Effector memory CD8-positive, alpha-beta T cell (primary cell): ENCODE measurements at regions not wholly inside any gene's neighbourhood (a gene's known extent, or its start where the extent isn't known, plus 50 kb on each side); places are given as distances from the start of the nearest gene placed in this dataset.

Source experiments
- ATAC-seq: fragments of 150-1000 bp; cut with Tn5 transposase; replicated peaks from 2 replicates; pipeline ENCODE4 v1.10.0; 2021; ENCODE audit warnings: mild to moderate bottlenecking, moderate library complexity
- DNase-seq, 3 experiments: peaks; one replicate each; pipeline ENCODE4 v3.0.0; 2021
- H3K27ac Mint-ChIP-seq, 2 donors: one replicate each; pipeline ENCODE4 v1.8.0; 2022; ENCODE audit warnings: mild to moderate bottlenecking in 2 of 2, mixed read lengths in 2 of 2, moderate library complexity in 2 of 2
- H3K27me3 Mint-ChIP-seq, 2 donors: one replicate each; pipeline ENCODE4 v1.8.0; 2022; ENCODE audit warnings: mixed read lengths in 2 of 2
- H3K36me3 Mint-ChIP-seq: one replicate; pipeline ENCODE4 v1.8.0; 2022; ENCODE audit warnings: mild to moderate bottlenecking, moderate library complexity, mixed read lengths; ENCODE audit not compliant: insufficient read depth
- H3K4me1 Mint-ChIP-seq, 2 donors: one replicate each; pipeline ENCODE4 v1.8.0; 2022; ENCODE audit warnings: low read depth in 2 of 2, mixed read lengths in 2 of 2
- H3K4me3 Mint-ChIP-seq, 2 donors: one replicate each; pipeline ENCODE4 v1.8.0; 2022; ENCODE audit warnings: mild to moderate bottlenecking in 2 of 2, mixed read lengths in 2 of 2, moderate library complexity in 2 of 2
- H3K9me3 Mint-ChIP-seq, 2 donors: one replicate each; pipeline ENCODE4 v1.8.0; 2022; ENCODE audit warnings: mixed read lengths in 2 of 2

DNA sequence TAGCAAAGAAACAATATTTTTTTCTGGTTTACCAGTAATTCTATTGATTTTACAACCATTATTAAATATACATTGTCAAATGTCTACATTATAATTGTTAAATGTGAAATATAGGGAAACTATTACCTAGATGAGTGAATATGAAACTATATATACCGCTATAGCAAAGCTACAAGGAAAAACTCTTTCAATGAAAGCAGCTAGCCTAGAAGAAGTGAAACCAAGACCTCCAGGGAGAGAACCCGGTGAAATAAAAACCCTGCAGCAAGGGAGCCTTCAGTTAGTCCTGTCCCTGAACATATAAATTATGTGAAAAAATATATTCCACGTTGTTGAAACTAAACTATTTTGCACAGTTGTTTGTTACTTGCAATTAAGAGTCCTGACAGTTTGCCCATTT, 913.1 kb downstream of the EFNA5 start:
- Mint-ChIP-seq H3K4me1 (no peaks in the 10 kb centered on the region), H3K27ac (no peak overlapping the region), H3K27me3 (no peaks in the 10 kb centered on the region), H3K4me3 (no peak overlapping the region), H3K36me3 (no peaks in the 10 kb centered on the region), H3K9me3 (no peaks in the 10 kb centered on the region)
- ATAC-seq (no peak), DNase-seq (no peak)

DNA sequence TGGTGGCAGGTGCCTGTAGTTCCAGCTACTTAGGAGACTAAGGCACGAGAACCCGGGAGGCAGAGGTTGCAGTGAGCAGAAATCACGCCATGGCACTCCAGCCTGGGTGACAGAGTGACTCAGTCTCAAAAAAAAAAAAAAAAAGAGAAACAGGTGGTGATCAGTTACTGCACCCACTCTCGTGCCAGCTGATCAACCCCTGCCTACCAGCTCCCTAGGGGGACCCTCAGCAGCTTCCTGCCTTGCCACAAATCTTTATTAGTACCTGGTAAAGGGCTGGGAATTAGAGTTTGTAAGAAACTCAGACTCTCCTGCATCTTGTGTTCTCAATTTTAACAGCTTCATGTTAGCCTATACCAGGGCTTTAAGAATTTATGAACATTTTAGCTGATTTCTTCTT, 914.9 kb downstream of the EFNA5 start:
- no peak overlapping the region for H3K27ac Mint-ChIP-seq
- no peaks in the 10 kb centered on the region for H3K36me3 Mint-ChIP-seq
- H3K4me3 Mint-ChIP-seq = no peak overlapping the region
- H3K9me3 Mint-ChIP-seq = no peaks in the 10 kb centered on the region
- ATAC-seq (no peak), DNase-seq (no peak)
- H3K27me3 Mint-ChIP-seq = no peaks in the 10 kb centered on the region
- no peaks in the 10 kb centered on the region for H3K4me1 Mint-ChIP-seq

DNA sequence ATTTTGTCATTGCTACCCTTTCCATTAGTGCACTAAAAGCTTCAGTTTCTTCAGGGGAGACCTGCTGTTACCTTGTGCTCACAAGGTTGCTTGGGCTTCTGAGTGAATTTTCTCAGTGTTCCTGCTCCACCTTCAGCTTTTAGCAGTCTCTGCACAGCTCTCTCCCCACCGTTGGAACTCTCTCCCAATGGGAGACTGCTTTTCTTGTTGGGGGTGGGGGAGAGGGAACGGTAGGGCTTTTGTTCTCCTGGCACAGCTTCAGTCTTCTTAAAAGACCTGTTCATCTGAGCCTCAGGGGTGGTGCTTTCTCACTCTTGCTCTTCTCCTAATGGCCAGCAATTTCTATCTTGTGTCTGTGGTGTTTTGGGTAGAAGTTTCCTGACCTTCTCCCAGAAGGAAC, 915.7 kb downstream of the EFNA5 start:
- H3K4me3 Mint-ChIP-seq = no peak overlapping the region
- no peak for DNase-seq
- H3K27me3 Mint-ChIP-seq = no peaks in the 10 kb centered on the region
- ATAC-seq = no peak
- no peaks in the 10 kb centered on the region for H3K36me3 Mint-ChIP-seq
- no peak overlapping the region for H3K27ac Mint-ChIP-seq
- H3K4me1 Mint-ChIP-seq = no peaks in the 10 kb centered on the region
- no peaks in the 10 kb centered on the region for H3K9me3 Mint-ChIP-seq

- no peaks in the 10 kb centered on the region for H3K27me3 Mint-ChIP-seq
These were observed 920.9 kb downstream of the EFNA5 start for GRCh38 chr5:106749826-106750225.

GRCh38 chr5:106739127-106739526, 931.6 kb downstream of the EFNA5 start:
- Mint-ChIP-seq H3K4me3 (no peak overlapping the region), H3K27me3 (no peaks in the 10 kb centered on the region), H3K4me1 (no peaks in the 10 kb centered on the region), H3K9me3 (peaks cover 2 to 8% of the 10 kb centered on the region in 2 donors), H3K36me3 (no peaks in the 10 kb centered on the region), H3K27ac (no peak overlapping the region)
- no peak for DNase-seq
- ATAC-seq = no peak

More at GRCh38 chr5:106749826-106750225, 920.9 kb downstream of the EFNA5 start:
- no peak for ATAC-seq
- H3K9me3 Mint-ChIP-seq = no peaks in the 10 kb centered on the region
- DNase-seq = no peak
- H3K4me1 Mint-ChIP-seq = no peaks in the 10 kb centered on the region
- no peak overlapping the region for H3K27ac Mint-ChIP-seq
- H3K36me3 Mint-ChIP-seq = no peaks in the 10 kb centered on the region
- H3K4me3 Mint-ChIP-seq = no peak overlapping the region

GRCh38 chr5:106737111-106737510, 933.6 kb downstream of the EFNA5 start:
- no peaks in the 10 kb centered on the region for H3K4me1 Mint-ChIP-seq
- H3K27ac Mint-ChIP-seq = no peak overlapping the region
- DNase-seq (no peak), ATAC-seq (no peak)
- no peaks in the 10 kb centered on the region for H3K27me3 Mint-ChIP-seq
- no peaks in the 10 kb centered on the region for H3K36me3 Mint-ChIP-seq
- no peak overlapping the region for H3K4me3 Mint-ChIP-seq
- H3K9me3 Mint-ChIP-seq = peaks cover 4 to 17% of the 10 kb centered on the region in 2 donors

DNA sequence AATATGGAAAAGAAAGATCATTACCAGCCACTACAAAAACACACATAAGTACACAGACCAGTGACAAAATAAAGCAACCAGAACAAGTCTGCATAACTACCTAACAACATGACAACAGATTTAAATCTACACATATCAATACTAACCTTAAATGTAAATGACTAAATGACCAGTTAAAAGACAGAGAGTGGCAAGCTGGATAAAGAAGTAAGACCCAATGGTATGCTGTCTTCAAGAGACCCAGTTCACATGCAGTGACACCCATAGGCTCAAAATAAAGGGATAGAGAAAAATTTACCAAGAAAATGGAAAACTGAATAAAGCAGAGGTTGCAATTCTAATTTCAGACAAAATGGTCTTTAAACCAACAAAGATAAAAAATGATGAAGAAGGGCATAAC, 938.1 kb downstream of the EFNA5 start:
- ATAC-seq (no peak), DNase-seq (no peak)
- H3K4me3 Mint-ChIP-seq = no peak overlapping the region
- peaks cover 3% of the 10 kb centered on the region for H3K36me3 Mint-ChIP-seq
- H3K9me3 Mint-ChIP-seq = peaks cover 14 to 32% of the 10 kb centered on the region in 2 donors
- H3K4me1 Mint-ChIP-seq = no peaks in the 10 kb centered on the region
- H3K27ac Mint-ChIP-seq = no peak overlapping the region
- H3K27me3 Mint-ChIP-seq = no peaks in the 10 kb centered on the region

DNA sequence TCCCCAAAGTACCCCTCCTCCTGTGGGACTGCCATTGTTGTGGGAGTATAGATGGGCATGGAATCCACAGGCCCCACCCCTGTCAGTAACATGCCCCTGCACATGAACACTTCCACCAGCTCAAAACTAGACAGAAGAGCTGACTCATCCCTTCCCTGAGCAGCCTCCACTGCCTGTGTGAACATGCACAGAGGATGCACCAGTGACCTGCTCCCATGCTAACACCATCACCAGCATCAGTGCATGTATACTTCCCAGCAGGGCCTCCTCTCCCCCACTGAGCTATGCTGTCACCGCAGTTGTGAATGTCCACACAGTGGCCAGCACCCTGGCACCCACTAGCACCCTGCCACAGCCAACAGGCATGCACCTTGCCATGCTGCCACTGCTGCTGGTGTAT, 939.8 kb downstream of the EFNA5 start:
- H3K9me3 Mint-ChIP-seq = peaks cover 12 to 24% of the 10 kb centered on the region in 2 donors
- no peak overlapping the region for H3K4me3 Mint-ChIP-seq
- no peaks in the 10 kb centered on the region for H3K4me1 Mint-ChIP-seq
- peaks cover 3% of the 10 kb centered on the region for H3K36me3 Mint-ChIP-seq
- no peak for DNase-seq
- no peaks in the 10 kb centered on the region for H3K27me3 Mint-ChIP-seq
- no peak for ATAC-seq
- H3K27ac Mint-ChIP-seq = no peak overlapping the region

GRCh38 chr5:106730506-106730905, 940.2 kb downstream of the EFNA5 start:
- Mint-ChIP-seq H3K9me3 (peaks cover 12 to 24% of the 10 kb centered on the region in 2 donors), H3K4me1 (no peaks in the 10 kb centered on the region), H3K27ac (no peak overlapping the region), H3K27me3 (no peaks in the 10 kb centered on the region), H3K4me3 (no peak overlapping the region), H3K36me3 (peaks cover 3% of the 10 kb centered on the region)
- DNase-seq (no peak), ATAC-seq (no peak)

DNA sequence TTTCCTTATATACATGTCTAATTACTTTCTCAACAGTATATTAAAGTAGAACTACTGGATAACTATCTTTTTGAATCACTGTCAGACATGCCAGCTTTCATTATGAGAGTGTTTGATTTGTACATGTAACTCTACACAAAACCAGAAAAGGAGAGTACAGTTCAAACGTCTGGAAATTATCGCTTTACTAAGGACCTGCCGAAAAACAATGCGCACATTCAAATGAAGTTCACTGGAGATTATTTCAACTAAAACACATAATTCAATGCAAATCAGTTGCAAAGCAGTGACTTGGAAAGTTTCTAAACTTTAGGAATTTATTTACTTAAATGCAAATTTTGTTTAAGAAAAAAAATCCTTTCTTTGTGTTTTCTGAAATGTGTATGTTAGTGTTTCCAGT, 942.5 kb downstream of the EFNA5 start:
- peaks cover 3% of the 10 kb centered on the region for H3K36me3 Mint-ChIP-seq
- H3K27me3 Mint-ChIP-seq = no peaks in the 10 kb centered on the region
- no peaks in the 10 kb centered on the region for H3K4me1 Mint-ChIP-seq
- ATAC-seq = no peak
- H3K27ac Mint-ChIP-seq = no peak overlapping the region
- peaks cover 10 to 24% of the 10 kb centered on the region in 2 donors for H3K9me3 Mint-ChIP-seq
- H3K4me3 Mint-ChIP-seq = no peak overlapping the region
- no peak for DNase-seq

GRCh38 chr5:106727071-106727470, 943.7 kb downstream of the EFNA5 start:
- Mint-ChIP-seq H3K4me1 (no peaks in the 10 kb centered on the region), H3K36me3 (peaks cover 3% of the 10 kb centered on the region), H3K9me3 (peaks cover 10 to 15% of the 10 kb centered on the region in 2 donors), H3K27ac (no peak overlapping the region), H3K27me3 (no peaks in the 10 kb centered on the region), H3K4me3 (no peak overlapping the region)
- ATAC-seq (no peak), DNase-seq (no peak)

GRCh38 chr5:106720367-106720766, 950.4 kb downstream of the EFNA5 start:
- H3K9me3 Mint-ChIP-seq = peaks cover 0 to 2% of the 10 kb centered on the region in 2 donors
- no peak overlapping the region for H3K4me3 Mint-ChIP-seq
- no peaks in the 10 kb centered on the region for H3K36me3 Mint-ChIP-seq
- DNase-seq = no peak
- no peaks in the 10 kb centered on the region for H3K27me3 Mint-ChIP-seq
- H3K27ac Mint-ChIP-seq = no peak overlapping the region
- no peak for ATAC-seq
- no peaks in the 10 kb centered on the region for H3K4me1 Mint-ChIP-seq

- Mint-ChIP-seq H3K4me1 (no peaks in the 10 kb centered on the region), H3K27me3 (no peaks in the 10 kb centered on the region), H3K4me3 (no peak overlapping the region), H3K36me3 (no peaks in the 10 kb centered on the region), H3K27ac (no peak overlapping the region), H3K9me3 (no peaks in the 10 kb centered on the region)
- DNase-seq (no peak), ATAC-seq (no peak)
These were observed 970.9 kb downstream of the EFNA5 start for GRCh38 chr5:106699796-106700195.

GRCh38 chr5:106699198-106699597, 971.5 kb downstream of the EFNA5 start:
- Mint-ChIP-seq H3K4me1 (no peaks in the 10 kb centered on the region), H3K4me3 (no peak overlapping the region), H3K36me3 (no peaks in the 10 kb centered on the region), H3K27me3 (no peaks in the 10 kb centered on the region), H3K9me3 (no peaks in the 10 kb centered on the region), H3K27ac (no peak overlapping the region)
- no peak for ATAC-seq
- DNase-seq = no peak

DNA sequence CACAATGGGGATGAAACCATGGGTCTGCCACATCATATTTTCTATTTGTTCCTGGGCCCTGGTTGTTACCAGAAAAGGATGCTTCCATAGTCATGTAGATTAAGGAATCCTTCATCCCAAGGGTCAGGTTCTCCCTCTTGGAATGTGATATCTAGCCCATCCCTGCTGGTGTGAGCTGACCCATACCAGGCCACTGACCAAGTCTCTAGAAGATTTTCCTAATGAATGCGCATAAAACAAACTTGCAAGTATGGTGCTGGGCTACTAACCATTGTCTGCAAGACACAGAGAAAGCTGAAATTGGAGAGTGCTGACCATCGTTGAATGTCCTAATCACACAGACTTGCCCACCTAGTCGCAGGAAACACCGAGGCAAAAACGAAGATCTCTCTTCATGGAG, 972.6 kb downstream of the EFNA5 start:
- Mint-ChIP-seq H3K9me3 (no peaks in the 10 kb centered on the region), H3K27ac (no peak overlapping the region), H3K27me3 (no peaks in the 10 kb centered on the region), H3K4me1 (no peaks in the 10 kb centered on the region), H3K36me3 (no peaks in the 10 kb centered on the region), H3K4me3 (no peak overlapping the region)
- no peak for ATAC-seq
- no peak for DNase-seq
